ENCODE measurements at regions not wholly inside any gene's neighbourhood (a gene's known extent, or its start where the extent isn't known, plus 50 kb on each side); places are given as distances from the start of the nearest gene placed in this dataset.
A peak's percentile ranks its signal among the peaks of the same experiment; 100 is the strongest.

DNA sequence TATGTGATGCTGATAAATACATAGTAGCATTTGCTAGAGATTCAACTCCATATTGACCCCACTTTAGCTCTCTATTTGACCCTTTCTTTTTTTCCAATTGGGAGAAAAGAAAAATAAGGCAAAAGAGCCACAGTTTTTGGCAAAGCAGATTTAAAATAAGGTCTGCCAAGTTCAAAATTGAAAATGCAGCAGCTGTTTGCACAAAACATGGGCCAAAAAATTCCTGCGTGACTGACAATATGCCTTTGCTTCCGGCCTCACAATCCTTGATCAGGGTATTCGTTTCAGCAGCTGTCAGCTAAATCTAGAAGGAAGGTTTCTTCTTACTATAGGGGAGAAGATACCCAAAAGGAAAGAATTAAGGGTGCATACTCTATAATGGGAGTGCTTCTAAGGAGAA lies 563.5 kb upstream of the CCDC54 start:
- no peaks in the 10 kb centered on the region for H3K27me3 ChIP-seq (ENCODE audit: control insufficient read depth in 4 of 4, insufficient read depth in 4 of 4, low read length in 3 of 4)
- no peak overlapping the region for H3K27ac ChIP-seq (ENCODE audit: low read depth in 1 of 2, low read length in 2 of 2)
- no peak overlapping the region for H3K9ac ChIP-seq (ENCODE audit: low read depth in 1 of 2, low read length in 2 of 2)
- TF ChIP-seq RAD21 (IDR thresholded peaks at IDR 0.05): no peak
- TF ChIP-seq, protein P1, sequence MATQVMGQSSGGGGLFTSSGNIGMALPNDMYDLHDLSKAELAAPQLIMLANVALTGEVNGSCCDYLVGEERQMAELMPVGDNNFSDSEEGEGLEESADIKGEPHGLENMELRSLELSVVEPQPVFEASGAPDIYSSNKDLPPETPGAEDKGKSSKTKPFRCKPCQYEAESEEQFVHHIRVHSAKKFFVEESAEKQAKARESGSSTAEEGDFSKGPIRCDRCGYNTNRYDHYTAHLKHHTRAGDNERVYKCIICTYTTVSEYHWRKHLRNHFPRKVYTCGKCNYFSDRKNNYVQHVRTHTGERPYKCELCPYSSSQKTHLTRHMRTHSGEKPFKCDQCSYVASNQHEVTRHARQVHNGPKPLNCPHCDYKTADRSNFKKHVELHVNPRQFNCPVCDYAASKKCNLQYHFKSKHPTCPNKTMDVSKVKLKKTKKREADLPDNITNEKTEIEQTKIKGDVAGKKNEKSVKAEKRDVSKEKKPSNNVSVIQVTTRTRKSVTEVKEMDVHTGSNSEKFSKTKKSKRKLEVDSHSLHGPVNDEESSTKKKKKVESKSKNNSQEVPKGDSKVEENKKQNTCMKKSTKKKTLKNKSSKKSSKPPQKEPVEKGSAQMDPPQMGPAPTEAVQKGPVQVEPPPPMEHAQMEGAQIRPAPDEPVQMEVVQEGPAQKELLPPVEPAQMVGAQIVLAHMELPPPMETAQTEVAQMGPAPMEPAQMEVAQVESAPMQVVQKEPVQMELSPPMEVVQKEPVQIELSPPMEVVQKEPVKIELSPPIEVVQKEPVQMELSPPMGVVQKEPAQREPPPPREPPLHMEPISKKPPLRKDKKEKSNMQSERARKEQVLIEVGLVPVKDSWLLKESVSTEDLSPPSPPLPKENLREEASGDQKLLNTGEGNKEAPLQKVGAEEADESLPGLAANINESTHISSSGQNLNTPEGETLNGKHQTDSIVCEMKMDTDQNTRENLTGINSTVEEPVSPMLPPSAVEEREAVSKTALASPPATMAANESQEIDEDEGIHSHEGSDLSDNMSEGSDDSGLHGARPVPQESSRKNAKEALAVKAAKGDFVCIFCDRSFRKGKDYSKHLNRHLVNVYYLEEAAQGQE (IDR thresholded peaks at IDR 0.05): no peak
- no peak for TF ChIP-seq EGR1 (IDR thresholded peaks at IDR 0.05; ENCODE audit: low read depth in 2 of 2)
- TF ChIP-seq, protein P2, sequence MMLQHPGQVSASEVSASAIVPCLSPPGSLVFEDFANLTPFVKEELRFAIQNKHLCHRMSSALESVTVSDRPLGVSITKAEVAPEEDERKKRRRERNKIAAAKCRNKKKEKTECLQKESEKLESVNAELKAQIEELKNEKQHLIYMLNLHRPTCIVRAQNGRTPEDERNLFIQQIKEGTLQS (IDR thresholded peaks at IDR 0.05): no peak
- TF ChIP-seq JUND (IDR thresholded peaks at IDR 0.05): no peak
- TF ChIP-seq NR2F2 (IDR thresholded peaks at IDR 0.05): peak; percentile 51
- TF ChIP-seq, protein P3, sequence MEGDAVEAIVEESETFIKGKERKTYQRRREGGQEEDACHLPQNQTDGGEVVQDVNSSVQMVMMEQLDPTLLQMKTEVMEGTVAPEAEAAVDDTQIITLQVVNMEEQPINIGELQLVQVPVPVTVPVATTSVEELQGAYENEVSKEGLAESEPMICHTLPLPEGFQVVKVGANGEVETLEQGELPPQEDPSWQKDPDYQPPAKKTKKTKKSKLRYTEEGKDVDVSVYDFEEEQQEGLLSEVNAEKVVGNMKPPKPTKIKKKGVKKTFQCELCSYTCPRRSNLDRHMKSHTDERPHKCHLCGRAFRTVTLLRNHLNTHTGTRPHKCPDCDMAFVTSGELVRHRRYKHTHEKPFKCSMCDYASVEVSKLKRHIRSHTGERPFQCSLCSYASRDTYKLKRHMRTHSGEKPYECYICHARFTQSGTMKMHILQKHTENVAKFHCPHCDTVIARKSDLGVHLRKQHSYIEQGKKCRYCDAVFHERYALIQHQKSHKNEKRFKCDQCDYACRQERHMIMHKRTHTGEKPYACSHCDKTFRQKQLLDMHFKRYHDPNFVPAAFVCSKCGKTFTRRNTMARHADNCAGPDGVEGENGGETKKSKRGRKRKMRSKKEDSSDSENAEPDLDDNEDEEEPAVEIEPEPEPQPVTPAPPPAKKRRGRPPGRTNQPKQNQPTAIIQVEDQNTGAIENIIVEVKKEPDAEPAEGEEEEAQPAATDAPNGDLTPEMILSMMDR (IDR thresholded peaks at IDR 0.05; ENCODE audit: low read depth, low read length, missing input control): no peak
- TF ChIP-seq TAF1 (conservative IDR thresholded peaks at IDR 0.05): no peak
- WGBS: 72% methylated on average over 3 of the region's 3 CpGs
- H3K4me3 ChIP-seq (ENCODE audit: low read depth in 1 of 3, low read length in 3 of 3): no peak overlapping the region
- no peaks in the 10 kb centered on the region for H3K9me3 ChIP-seq (ENCODE audit: control insufficient read depth in 4 of 4, low read length in 3 of 4)
- no peak for DNase-seq (ENCODE audit: low spot score)
- H3K36me3 ChIP-seq (ENCODE audit: control insufficient read depth in 4 of 4, insufficient read depth in 3 of 4, low read depth in 1 of 4, low read length in 3 of 4): no peaks in the 10 kb centered on the region
- H3K4me1 ChIP-seq (ENCODE audit: control insufficient read depth in 4 of 4, insufficient read depth in 4 of 4, low read length in 3 of 4): no peaks in the 10 kb centered on the region

DNA sequence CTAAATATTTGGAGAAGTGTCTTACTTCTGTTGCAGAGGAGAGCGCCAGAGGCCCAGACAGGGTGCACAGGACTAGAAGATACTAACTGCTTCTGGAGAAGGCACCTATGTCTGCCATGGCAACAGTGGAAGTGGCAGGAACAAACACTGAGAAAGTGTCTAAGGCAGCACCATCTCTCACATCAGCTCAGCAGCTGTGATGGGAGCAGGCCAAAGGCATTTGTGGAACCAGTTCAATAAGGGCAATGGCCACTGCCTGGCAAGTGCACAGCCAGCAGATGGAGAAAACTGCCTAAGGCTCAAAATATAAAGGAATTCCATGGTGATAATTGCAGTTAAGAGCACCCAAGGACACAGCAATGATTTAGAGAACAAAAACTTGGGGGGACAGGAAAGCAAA lies 563.0 kb upstream of the CCDC54 start:
- TF ChIP-seq HNF4G (IDR thresholded peaks at IDR 0.05) (no peak), GABPA (IDR thresholded peaks at IDR 0.05 in 1 of 2, conservative IDR thresholded peaks at IDR 0.05 in 1 of 2) (no peak), FOXA2 (IDR thresholded peaks at IDR 0.05) (no peak), RXRA (IDR thresholded peaks at IDR 0.05) (peak; percentile 4 to 7), JUND (IDR thresholded peaks at IDR 0.05) (no peak), TAF1 (conservative IDR thresholded peaks at IDR 0.05) (no peak)
- TF ChIP-seq, protein P3 (IDR thresholded peaks at IDR 0.05; ENCODE audit: low read depth, low read length, missing input control): no peak
- Histone ChIP-seq H3K9ac (ENCODE audit: low read depth in 1 of 2, low read length in 2 of 2) (no peak overlapping the region), H3K36me3 (ENCODE audit: control insufficient read depth in 4 of 4, insufficient read depth in 3 of 4, low read depth in 1 of 4, low read length in 3 of 4) (no peaks in the 10 kb centered on the region), H3K27me3 (ENCODE audit: control insufficient read depth in 4 of 4, insufficient read depth in 4 of 4, low read length in 3 of 4) (no peaks in the 10 kb centered on the region), H3K27ac (ENCODE audit: low read depth in 1 of 2, low read length in 2 of 2) (no peak overlapping the region), H3K9me3 (ENCODE audit: control insufficient read depth in 4 of 4, low read length in 3 of 4) (no peaks in the 10 kb centered on the region), H3K4me1 (ENCODE audit: control insufficient read depth in 4 of 4, insufficient read depth in 4 of 4, low read length in 3 of 4) (no peaks in the 10 kb centered on the region), H3K4me3 (ENCODE audit: low read depth in 1 of 3, low read length in 3 of 3) (no peak overlapping the region)
- no peak for DNase-seq (ENCODE audit: low spot score)
- WGBS: 85% methylated on average over 1 of the region's 1 CpG

Data from liver (tissue), 8 donors.